ENCODE measurements at regions not wholly inside any gene's neighbourhood (a gene's known extent, or its start where the extent isn't known, plus 50 kb on each side); places are given as distances from the start of the nearest gene placed in this dataset.

- Mint-ChIP-seq H3K27ac (no peak overlapping the region), H3K4me3 (no peak overlapping the region), H3K27me3 (no peaks in the 10 kb centered on the region), H3K36me3 (no peaks in the 10 kb centered on the region), H3K4me1 (no peaks in the 10 kb centered on the region), H3K9me3 (no peaks in the 10 kb centered on the region)
- no peak for ATAC-seq
These were observed 266.5 kb downstream of the IPMK start for GRCh38 chr10:58001159-58001558.

DNA sequence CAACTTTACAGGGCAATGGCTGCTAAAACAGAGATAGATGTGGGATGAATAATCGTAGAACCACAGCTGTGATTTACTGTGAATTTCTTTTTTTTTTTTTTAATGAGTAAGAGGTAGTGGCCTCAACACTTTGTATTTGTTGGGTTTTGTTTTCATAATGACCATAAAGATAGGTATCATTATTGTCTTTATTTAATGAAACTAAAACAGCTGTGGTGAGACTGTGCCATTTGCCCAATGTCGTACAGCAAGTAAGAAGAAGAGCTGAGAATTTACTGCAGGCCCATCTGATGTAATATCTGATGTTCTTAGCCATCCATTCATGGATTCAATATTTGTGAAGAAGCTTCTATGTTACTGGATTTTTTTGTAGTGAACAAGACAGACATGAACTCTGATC is 271.2 kb downstream of the IPMK start:
- Mint-ChIP-seq H3K27ac (no peak overlapping the region), H3K4me1 (no peaks in the 10 kb centered on the region), H3K9me3 (peaks cover 3% of the 10 kb centered on the region), H3K36me3 (no peaks in the 10 kb centered on the region), H3K4me3 (no peak overlapping the region), H3K27me3 (no peaks in the 10 kb centered on the region)
- no peak for ATAC-seq

- H3K36me3 Mint-ChIP-seq, result no peaks in the 10 kb centered on the region
- no peak for ATAC-seq
- no peaks in the 10 kb centered on the region for H3K4me1 Mint-ChIP-seq
- peaks cover 3% of the 10 kb centered on the region for H3K9me3 Mint-ChIP-seq
- H3K4me3 Mint-ChIP-seq, result no peak overlapping the region
- H3K27me3 Mint-ChIP-seq, result no peaks in the 10 kb centered on the region
- no peak overlapping the region for H3K27ac Mint-ChIP-seq
These were observed 274.4 kb downstream of the IPMK start for GRCh38 chr10:57993302-57993701.

DNA sequence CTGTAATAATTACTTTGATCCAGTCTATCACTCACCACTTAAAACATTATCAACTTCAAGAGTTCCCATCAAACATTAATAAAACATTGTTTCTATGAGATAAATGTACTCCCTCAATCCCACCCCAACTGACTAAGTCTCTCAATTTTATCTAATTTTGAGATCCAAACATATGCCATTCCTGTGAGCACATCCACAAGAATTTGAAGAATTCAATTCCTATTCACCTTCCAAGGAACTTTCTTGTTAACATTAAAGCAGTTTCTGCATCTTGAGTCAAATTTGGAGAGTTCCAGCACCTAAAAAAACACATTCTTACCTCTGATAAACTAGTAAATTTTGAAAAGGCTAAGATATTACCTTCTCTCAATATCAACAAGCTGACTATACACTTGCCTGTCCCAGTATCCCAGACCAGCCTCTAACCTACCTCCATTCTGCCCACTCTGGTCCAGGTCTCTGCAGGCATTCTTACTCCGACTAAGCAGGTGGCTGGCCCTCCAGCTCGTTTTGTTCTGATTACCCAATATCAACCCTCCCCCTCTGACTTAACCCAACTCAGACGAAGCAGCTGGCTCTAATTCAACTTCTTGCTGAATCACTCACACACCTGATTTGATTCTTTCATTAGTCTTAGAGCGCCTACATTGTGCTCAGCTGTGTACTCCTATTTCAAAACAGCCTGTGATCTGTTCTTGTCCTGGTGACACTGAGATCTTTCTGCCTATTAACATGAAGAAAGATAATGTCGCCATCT is 275.2 kb downstream of the IPMK start:
- Mint-ChIP-seq H3K27ac (no peak overlapping the region), H3K9me3 (peaks cover 3% of the 10 kb centered on the region), H3K4me3 (no peak overlapping the region), H3K4me1 (no peaks in the 10 kb centered on the region), H3K27me3 (no peaks in the 10 kb centered on the region), H3K36me3 (no peaks in the 10 kb centered on the region)
- ATAC-seq, result no peak

DNA sequence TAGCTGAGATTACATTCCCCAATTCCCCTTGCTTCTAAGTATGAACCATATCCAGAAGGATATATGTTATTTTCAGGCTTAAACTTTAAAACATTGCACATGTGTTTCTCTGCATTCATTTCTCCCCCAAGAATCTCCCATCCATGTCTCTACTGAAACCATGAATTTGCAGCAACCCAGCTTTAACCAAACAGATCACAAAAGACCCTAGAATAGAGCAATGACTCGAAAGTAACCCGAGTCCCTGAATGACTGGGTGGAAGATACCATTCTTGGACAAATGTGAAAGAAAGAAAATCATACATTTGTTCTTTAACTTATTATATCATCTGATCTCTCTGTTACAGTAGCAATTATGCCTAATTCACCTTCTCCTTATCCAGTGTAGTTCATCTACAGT is 278.7 kb downstream of the IPMK start:
- H3K27me3 Mint-ChIP-seq, result no peaks in the 10 kb centered on the region
- no peaks in the 10 kb centered on the region for H3K9me3 Mint-ChIP-seq
- no peak overlapping the region for H3K4me3 Mint-ChIP-seq
- no peaks in the 10 kb centered on the region for H3K4me1 Mint-ChIP-seq
- no peak for ATAC-seq
- H3K27ac Mint-ChIP-seq, result no peak overlapping the region
- H3K36me3 Mint-ChIP-seq, result no peaks in the 10 kb centered on the region

DNA sequence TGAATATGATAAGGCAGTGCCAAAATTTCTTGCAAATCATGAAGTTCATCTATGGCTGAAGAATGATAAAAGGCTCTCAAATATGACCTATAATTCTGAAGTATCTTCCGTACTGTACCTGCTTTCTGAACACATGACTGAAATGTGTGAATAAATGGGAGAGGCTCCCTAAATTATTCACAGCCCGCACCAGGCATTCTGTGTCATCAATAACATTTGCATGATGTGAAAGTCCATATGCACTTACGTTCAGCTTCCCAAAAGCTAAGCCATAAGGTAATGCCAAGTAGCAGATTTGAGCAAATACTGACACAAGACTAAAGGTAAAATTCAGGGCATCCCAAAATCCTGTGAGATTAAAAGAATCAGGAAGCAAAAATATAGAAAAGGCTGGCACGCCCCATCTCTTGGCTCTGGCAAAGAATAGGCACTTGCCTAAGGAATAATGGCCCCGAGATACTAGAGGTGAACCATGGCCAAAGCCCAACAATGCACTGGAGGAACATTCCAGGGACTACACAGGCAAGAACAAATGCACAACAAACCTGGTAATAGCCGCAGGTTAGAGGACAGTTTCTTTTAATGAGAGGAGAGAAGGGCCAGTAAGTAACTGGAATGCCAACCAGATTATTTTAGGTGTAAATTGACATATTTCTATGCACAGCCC is 280.5 kb downstream of the IPMK start:
- ATAC-seq, result no peak
- Mint-ChIP-seq H3K4me1 (no peaks in the 10 kb centered on the region), H3K36me3 (no peaks in the 10 kb centered on the region), H3K4me3 (no peak overlapping the region), H3K9me3 (no peaks in the 10 kb centered on the region), H3K27me3 (no peaks in the 10 kb centered on the region), H3K27ac (no peak overlapping the region)

GRCh38 chr10:57986422-57986821 is 281.3 kb downstream of the IPMK start:
- Mint-ChIP-seq H3K4me3 (no peak overlapping the region), H3K27ac (no peak overlapping the region), H3K36me3 (no peaks in the 10 kb centered on the region), H3K4me1 (no peaks in the 10 kb centered on the region), H3K27me3 (no peaks in the 10 kb centered on the region), H3K9me3 (no peaks in the 10 kb centered on the region)
- ATAC-seq, result no peak

DNA sequence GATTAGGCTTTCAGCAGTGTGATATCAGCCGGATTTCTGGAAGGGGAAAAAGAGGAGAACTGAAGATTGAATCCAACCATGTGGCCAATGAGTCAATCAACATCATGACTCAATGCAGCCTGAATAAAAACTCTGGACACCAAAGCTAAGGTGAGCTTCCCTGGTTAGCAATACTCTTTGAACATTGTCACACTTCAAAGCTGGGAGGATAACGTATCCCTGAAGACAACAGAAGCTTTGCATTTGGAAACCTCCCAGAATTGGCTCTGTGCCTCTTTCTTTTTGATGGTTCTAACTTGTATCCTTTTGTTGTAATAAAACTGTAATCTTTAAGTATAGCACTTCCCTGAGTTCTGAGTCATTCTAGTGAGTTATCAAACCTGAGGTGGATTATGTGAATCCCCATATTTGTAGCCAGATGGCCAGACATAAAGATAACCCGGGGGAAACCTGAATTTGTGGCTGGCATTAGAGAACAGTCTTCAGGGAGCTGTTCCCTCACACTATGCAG is 284.4 kb downstream of the IPMK start:
- Mint-ChIP-seq H3K9me3 (no peaks in the 10 kb centered on the region), H3K4me1 (no peaks in the 10 kb centered on the region), H3K36me3 (no peaks in the 10 kb centered on the region), H3K27me3 (no peaks in the 10 kb centered on the region), H3K4me3 (no peak overlapping the region), H3K27ac (no peak overlapping the region)
- no peak for ATAC-seq

- no peaks in the 10 kb centered on the region for H3K4me1 Mint-ChIP-seq
These were observed 285.6 kb downstream of the IPMK start for GRCh38 chr10:57982091-57982490.

DNA sequence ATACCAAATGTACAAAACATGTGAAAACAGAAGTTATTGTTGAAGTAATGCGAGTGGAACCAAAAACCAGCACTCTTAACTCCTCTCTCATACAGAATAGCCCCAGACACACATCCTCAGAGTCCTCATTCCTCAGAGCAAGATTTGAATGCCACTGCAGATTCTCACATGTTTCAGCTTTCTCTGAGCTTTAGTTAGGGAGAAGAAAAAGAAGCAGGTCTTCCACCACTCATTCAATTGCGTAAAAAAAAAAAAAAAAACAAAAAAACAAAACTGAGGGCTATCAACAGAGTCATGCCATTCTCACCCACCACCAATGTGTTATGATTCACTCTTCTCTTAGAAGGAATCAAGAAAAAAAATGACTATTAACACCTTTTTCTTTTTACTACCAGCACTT is 287.7 kb downstream of the IPMK start:
- H3K27ac Mint-ChIP-seq, result no peak overlapping the region
- no peaks in the 10 kb centered on the region for H3K36me3 Mint-ChIP-seq
- H3K9me3 Mint-ChIP-seq, result peaks cover 3% of the 10 kb centered on the region
- no peaks in the 10 kb centered on the region for H3K4me1 Mint-ChIP-seq
- H3K4me3 Mint-ChIP-seq, result no peak overlapping the region
- no peaks in the 10 kb centered on the region for H3K27me3 Mint-ChIP-seq
- no peak for ATAC-seq

More at GRCh38 chr10:57982091-57982490, 285.6 kb downstream of the IPMK start:
- no peak overlapping the region for H3K27ac Mint-ChIP-seq
- no peak for ATAC-seq
- H3K4me3 Mint-ChIP-seq, result no peak overlapping the region
- H3K9me3 Mint-ChIP-seq, result no peaks in the 10 kb centered on the region
- no peaks in the 10 kb centered on the region for H3K27me3 Mint-ChIP-seq
- H3K36me3 Mint-ChIP-seq, result no peaks in the 10 kb centered on the region

DNA sequence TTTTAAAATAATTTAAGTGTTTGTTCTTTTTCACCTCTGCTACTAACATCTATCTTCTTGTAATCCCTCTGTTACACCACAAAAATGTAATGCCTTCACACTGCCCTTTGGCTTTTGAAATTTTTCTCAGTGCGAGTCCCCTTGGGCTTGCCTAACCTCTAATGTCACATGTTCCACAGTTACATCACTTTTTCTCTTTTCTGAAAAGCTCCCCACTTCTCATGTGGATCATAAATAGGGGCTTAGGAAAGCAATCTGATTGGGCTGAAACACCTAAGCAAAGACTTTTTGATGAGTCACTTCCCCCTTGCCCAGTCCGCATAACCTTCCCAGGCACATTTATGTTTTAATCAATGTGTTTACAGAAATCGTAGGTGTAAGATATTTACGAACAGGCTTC is 288.2 kb downstream of the IPMK start:
- peaks cover 3% of the 10 kb centered on the region for H3K9me3 Mint-ChIP-seq
- H3K36me3 Mint-ChIP-seq, result no peaks in the 10 kb centered on the region
- H3K4me3 Mint-ChIP-seq, result no peak overlapping the region
- ATAC-seq, result no peak
- no peak overlapping the region for H3K27ac Mint-ChIP-seq
- H3K27me3 Mint-ChIP-seq, result no peaks in the 10 kb centered on the region
- H3K4me1 Mint-ChIP-seq, result no peaks in the 10 kb centered on the region

GRCh38 chr10:57977262-57977661 is 290.4 kb downstream of the IPMK start:
- Mint-ChIP-seq H3K36me3 (no peaks in the 10 kb centered on the region), H3K27ac (no peak overlapping the region), H3K4me1 (no peaks in the 10 kb centered on the region), H3K9me3 (peaks cover 3% of the 10 kb centered on the region), H3K27me3 (no peaks in the 10 kb centered on the region), H3K4me3 (no peak overlapping the region)
- ATAC-seq, result no peak

GRCh38 chr10:57973451-57973850 is 294.2 kb downstream of the IPMK start:
- Mint-ChIP-seq H3K4me3 (no peak overlapping the region), H3K4me1 (no peaks in the 10 kb centered on the region), H3K27ac (no peak overlapping the region), H3K36me3 (no peaks in the 10 kb centered on the region), H3K27me3 (no peaks in the 10 kb centered on the region), H3K9me3 (peaks cover 3% of the 10 kb centered on the region)
- no peak for ATAC-seq

DNA sequence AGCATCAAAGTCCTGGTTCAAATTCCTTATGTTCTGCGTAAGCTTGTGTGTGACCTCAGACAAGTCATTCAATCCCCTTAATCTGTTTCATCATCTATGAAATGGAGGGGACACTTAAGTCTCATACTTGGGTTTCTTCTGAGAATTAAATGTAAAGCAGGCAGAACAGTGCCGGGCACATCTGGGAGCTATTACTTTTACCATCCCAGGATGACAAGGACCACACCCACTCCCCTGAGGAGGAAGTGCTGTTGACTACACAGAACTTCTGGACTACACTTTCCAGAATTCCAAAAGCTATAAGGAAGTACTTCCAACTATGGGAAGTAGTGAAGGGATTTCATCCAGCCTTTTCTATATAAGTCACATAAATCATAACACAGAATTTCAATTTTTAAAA is 294.9 kb downstream of the IPMK start:
- Mint-ChIP-seq H3K27ac (no peak overlapping the region), H3K36me3 (no peaks in the 10 kb centered on the region), H3K27me3 (no peaks in the 10 kb centered on the region), H3K9me3 (peaks cover 3% of the 10 kb centered on the region), H3K4me3 (no peak overlapping the region), H3K4me1 (no peaks in the 10 kb centered on the region)
- no peak for ATAC-seq

GRCh38 chr10:57968328-57969016 is 299.2 kb downstream of the IPMK start:
- Mint-ChIP-seq H3K4me3 (no peak overlapping the region), H3K4me1 (no peaks in the 10 kb centered on the region), H3K27ac (no peak overlapping the region), H3K9me3 (peaks cover 2% of the 10 kb centered on the region), H3K27me3 (no peaks in the 10 kb centered on the region), H3K36me3 (no peaks in the 10 kb centered on the region)
- ATAC-seq, result peak; percentile 54

DNA sequence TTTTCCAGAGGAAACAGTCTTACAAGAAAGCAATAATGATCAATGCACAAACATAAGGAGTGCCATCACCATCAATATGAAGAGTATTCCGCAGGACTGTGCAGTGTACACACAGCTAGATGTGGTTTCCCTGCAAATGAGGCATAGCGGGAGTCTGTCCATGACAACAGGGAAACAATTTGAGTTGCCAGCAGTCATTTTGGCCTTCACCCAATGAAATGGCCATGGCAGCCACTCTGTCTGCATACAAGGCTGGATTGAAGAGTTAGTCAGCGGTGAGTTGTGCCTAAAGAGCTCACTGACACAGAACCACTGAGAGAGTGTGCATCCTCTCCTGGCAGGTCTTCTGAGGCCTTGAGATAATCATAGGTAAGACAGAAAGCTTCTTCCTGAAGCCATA is 303.3 kb downstream of the IPMK start:
- Mint-ChIP-seq H3K4me3 (no peak overlapping the region), H3K27ac (no peak overlapping the region), H3K4me1 (no peaks in the 10 kb centered on the region), H3K27me3 (no peaks in the 10 kb centered on the region), H3K36me3 (no peaks in the 10 kb centered on the region), H3K9me3 (peaks cover 2% of the 10 kb centered on the region)
- no peak for ATAC-seq

Measured in stimulated activated memory B cell treated with anti-CD40 and anti-IgM and Interleukin-4, amounts not matched to agents 10 μg/mL and 1 μg/mL and 100 μg/mL, for 72 hours (primary cell).